ENCODE measurements at regions not wholly inside any gene's neighbourhood (a gene's known extent, or its start where the extent isn't known, plus 50 kb on each side); places are given as distances from the start of the nearest gene placed in this dataset.

DNA sequence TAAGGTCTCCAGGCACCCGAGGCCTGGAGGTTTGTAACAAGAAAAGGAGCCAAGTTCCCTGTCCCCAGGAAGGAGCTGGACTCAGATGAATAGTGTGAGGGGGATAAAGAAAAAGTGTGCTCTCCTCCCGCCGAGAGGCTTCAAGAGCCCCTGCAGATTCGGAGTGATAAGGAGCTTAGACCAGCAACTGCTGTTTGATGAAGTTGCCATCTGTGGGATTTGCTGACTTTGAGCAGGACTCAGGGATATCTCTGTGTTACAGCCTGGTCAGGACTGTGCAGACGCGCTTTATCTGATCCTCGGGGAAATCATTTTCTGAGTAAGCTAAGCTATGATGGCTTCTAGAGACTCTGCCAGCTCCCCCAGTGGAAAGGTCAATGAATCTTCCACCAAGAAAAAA, 1017.0 kb downstream of the TBC1D22A start:
- TF ChIP-seq ZFP3 (CRISPR knock-in tag; IDR thresholded peaks at IDR 0.05) = no peak
- TF ChIP-seq CSDC2 (CRISPR knock-in tag; IDR thresholded peaks at IDR 0.05) = no peak
- TF ChIP-seq, protein P1, sequence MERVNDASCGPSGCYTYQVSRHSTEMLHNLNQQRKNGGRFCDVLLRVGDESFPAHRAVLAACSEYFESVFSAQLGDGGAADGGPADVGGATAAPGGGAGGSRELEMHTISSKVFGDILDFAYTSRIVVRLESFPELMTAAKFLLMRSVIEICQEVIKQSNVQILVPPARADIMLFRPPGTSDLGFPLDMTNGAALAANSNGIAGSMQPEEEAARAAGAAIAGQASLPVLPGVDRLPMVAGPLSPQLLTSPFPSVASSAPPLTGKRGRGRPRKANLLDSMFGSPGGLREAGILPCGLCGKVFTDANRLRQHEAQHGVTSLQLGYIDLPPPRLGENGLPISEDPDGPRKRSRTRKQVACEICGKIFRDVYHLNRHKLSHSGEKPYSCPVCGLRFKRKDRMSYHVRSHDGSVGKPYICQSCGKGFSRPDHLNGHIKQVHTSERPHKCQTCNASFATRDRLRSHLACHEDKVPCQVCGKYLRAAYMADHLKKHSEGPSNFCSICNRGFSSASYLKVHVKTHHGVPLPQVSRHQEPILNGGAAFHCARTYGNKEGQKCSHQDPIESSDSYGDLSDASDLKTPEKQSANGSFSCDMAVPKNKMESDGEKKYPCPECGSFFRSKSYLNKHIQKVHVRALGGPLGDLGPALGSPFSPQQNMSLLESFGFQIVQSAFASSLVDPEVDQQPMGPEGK (CRISPR knock-in tag; IDR thresholded peaks at IDR 0.05; ENCODE audit: borderline replicate concordance) = no peak
- no peak for TF ChIP-seq OSR1 (CRISPR knock-in tag; IDR thresholded peaks at IDR 0.05)
- ATAC-seq = no peak

DNA sequence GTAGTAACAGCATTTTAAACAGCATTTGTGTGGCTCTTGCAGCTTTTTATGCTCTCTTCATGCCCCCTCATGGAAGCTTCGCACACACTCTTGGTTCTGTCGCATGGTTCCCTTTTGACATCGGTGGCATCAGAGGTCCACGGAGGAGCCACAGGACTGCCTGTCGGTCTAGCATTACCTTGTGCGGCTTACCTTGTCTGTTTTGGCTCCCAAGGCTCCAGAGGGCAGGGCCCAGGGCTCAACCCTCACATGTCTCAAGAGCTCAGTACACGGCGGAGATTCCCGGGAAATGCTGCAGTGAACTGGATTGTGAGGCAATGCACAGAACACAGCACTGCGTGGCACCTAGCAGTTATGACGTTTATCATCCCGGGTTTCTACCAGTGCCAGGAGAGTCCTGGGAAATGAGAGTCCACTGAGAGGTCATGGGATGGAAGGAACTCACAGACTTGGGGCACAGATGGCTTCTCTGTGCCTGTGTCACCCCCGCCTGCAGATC, 1015.8 kb downstream of the TBC1D22A start:
- ATAC-seq = no peak
- TF ChIP-seq ZNF8 (CRISPR knock-in tag; IDR thresholded peaks at IDR 0.05) = no peak
- TF ChIP-seq, protein P2, sequence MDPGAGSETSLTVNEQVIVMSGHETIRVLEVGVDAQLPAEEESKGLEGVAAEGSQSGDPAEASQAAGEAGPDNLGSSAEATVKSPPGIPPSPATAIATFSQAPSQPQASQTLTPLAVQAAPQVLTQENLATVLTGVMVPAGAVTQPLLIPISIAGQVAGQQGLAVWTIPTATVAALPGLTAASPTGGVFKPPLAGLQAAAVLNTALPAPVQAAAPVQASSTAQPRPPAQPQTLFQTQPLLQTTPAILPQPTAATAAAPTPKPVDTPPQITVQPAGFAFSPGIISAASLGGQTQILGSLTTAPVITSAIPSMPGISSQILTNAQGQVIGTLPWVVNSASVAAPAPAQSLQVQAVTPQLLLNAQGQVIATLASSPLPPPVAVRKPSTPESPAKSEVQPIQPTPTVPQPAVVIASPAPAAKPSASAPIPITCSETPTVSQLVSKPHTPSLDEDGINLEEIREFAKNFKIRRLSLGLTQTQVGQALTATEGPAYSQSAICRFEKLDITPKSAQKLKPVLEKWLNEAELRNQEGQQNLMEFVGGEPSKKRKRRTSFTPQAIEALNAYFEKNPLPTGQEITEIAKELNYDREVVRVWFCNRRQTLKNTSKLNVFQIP (CRISPR knock-in tag; IDR thresholded peaks at IDR 0.05; ENCODE audit: borderline replicate concordance, low read depth) = no peak
- no peak for TF ChIP-seq ARNTL (CRISPR knock-in tag; IDR thresholded peaks at IDR 0.05; ENCODE audit: borderline replicate concordance, low read depth)

DNA sequence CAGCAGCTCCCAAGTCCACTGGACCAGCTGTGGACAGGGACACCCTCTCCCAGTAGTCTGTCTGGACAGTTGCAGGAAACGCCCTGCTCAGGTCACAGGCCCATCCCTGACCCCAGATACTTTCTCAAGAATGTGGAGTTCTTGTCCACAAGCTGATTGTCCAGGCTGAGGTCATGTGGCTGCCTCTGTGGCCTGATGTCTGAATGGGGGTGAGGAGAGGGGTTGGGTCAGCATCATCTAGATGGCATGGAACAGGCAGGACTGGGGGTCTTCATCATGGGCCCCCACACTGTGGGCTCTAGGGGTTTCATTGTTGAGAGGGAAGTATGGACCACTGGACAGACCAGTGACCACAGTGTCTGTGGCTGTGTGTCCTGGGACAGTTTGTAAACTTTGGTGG, 1015.0 kb downstream of the TBC1D22A start:
- ATAC-seq = no peak
- TF ChIP-seq, protein P3, sequence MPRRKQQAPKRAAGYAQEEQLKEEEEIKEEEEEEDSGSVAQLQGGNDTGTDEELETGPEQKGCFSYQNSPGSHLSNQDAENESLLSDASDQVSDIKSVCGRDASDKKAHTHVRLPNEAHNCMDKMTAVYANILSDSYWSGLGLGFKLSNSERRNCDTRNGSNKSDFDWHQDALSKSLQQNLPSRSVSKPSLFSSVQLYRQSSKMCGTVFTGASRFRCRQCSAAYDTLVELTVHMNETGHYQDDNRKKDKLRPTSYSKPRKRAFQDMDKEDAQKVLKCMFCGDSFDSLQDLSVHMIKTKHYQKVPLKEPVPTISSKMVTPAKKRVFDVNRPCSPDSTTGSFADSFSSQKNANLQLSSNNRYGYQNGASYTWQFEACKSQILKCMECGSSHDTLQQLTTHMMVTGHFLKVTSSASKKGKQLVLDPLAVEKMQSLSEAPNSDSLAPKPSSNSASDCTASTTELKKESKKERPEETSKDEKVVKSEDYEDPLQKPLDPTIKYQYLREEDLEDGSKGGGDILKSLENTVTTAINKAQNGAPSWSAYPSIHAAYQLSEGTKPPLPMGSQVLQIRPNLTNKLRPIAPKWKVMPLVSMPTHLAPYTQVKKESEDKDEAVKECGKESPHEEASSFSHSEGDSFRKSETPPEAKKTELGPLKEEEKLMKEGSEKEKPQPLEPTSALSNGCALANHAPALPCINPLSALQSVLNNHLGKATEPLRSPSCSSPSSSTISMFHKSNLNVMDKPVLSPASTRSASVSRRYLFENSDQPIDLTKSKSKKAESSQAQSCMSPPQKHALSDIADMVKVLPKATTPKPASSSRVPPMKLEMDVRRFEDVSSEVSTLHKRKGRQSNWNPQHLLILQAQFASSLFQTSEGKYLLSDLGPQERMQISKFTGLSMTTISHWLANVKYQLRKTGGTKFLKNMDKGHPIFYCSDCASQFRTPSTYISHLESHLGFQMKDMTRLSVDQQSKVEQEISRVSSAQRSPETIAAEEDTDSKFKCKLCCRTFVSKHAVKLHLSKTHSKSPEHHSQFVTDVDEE (CRISPR knock-in tag; IDR thresholded peaks at IDR 0.05) = no peak
- TF ChIP-seq ISL1 (CRISPR knock-in tag; IDR thresholded peaks at IDR 0.05) (no peak), SNAI2 (CRISPR knock-in tag; IDR thresholded peaks at IDR 0.05) (no peak)
- TF ChIP-seq, protein P4, sequence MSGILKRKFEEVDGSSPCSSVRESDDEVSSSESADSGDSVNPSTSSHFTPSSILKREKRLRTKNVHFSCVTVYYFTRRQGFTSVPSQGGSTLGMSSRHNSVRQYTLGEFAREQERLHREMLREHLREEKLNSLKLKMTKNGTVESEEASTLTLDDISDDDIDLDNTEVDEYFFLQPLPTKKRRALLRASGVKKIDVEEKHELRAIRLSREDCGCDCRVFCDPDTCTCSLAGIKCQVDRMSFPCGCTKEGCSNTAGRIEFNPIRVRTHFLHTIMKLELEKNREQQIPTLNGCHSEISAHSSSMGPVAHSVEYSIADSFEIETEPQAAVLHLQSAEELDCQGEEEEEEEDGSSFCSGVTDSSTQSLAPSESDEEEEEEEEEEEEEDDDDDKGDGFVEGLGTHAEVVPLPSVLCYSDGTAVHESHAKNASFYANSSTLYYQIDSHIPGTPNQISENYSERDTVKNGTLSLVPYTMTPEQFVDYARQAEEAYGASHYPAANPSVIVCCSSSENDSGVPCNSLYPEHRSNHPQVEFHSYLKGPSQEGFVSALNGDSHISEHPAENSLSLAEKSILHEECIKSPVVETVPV (CRISPR knock-in tag; IDR thresholded peaks at IDR 0.05) = no peak

DNA sequence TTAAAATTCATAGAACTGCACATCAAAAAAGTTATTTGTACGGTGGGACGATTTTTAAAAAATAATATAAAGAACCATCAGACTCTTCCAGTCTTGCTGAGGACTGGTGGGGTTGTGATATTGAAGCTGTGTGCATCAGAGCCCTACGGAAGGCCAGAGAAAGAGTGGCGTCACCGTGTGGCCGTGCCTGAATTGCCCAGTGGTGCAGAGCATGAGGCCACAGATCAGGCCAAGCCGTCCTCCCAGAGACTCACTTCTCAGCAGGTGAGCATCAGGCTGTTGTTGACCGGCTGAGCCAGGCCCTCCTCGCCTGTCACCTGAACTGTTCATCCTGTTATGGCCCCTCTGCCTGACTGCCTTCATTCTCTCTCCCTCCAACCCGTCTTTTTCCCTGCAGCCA, 1013.9 kb downstream of the TBC1D22A start:
- ATAC-seq = no peak
- no peak for TF ChIP-seq ESRRG (CRISPR knock-in tag; IDR thresholded peaks at IDR 0.05)
- no peak for TF ChIP-seq GLIS3 (CRISPR knock-in tag; IDR thresholded peaks at IDR 0.05)
- no peak for TF ChIP-seq TOX (CRISPR knock-in tag; IDR thresholded peaks at IDR 0.05; ENCODE audit: borderline replicate concordance)
- no peak for TF ChIP-seq ARNTL (CRISPR knock-in tag; IDR thresholded peaks at IDR 0.05; ENCODE audit: borderline replicate concordance, low read depth)
- no peak for TF ChIP-seq ZNF565 (CRISPR knock-in tag; conservative IDR thresholded peaks at IDR 0.05; ENCODE audit: low read depth)
- TF ChIP-seq TCF4 (CRISPR knock-in tag; IDR thresholded peaks at IDR 0.05; ENCODE audit: borderline replicate concordance) = no peak
- TF ChIP-seq ZFP30 (CRISPR knock-in tag; IDR thresholded peaks at IDR 0.05) = no peak
- no peak for TF ChIP-seq ZC3H10 (CRISPR knock-in tag; IDR thresholded peaks at IDR 0.05)
- TF ChIP-seq, protein P3 (CRISPR knock-in tag; IDR thresholded peaks at IDR 0.05) = no peak
- TF ChIP-seq RARB (CRISPR knock-in tag; IDR thresholded peaks at IDR 0.05) = no peak
- TF ChIP-seq, protein P4 (CRISPR knock-in tag; IDR thresholded peaks at IDR 0.05) = no peak
- no peak for TF ChIP-seq SNAI2 (CRISPR knock-in tag; IDR thresholded peaks at IDR 0.05)
- TF ChIP-seq ZNF8 (CRISPR knock-in tag; IDR thresholded peaks at IDR 0.05) = no peak
- TF ChIP-seq, protein P1 (CRISPR knock-in tag; IDR thresholded peaks at IDR 0.05; ENCODE audit: borderline replicate concordance) = no peak
- TF ChIP-seq ZNF70 (CRISPR knock-in tag; IDR thresholded peaks at IDR 0.05) = no peak

All from SK-N-SH treated with all-trans-retinoic acid at 6 μM for 48 hours (cell line).